IMR-90 (cell line): ENCODE measurements at regions not wholly inside any gene's neighbourhood (a gene's known extent, or its start where the extent isn't known, plus 50 kb on each side); places are given as distances from the start of the nearest gene placed in this dataset.

Source experiments
- ATAC-seq: fragments of 200-7000 bp; cut with Tn5 transposase; 2 replicates; pipeline ENCODE4 v1.9.1; 2020; ENCODE audit warnings: low read depth, mild to moderate bottlenecking, moderate library complexity
- BruUV-seq: library from RNA; stranded (reverse); fragments of 400-500 nt; replicated peaks from 2 replicates; lab custom pipeline; 2021; lab: Mats Ljungman, UMichigan
- CTCF ChIA-PET: fragments of 300-600 bp; formaldehyde crosslinking; extraction: SDS; loops from one replicate; lab custom pipeline; 2021; ENCODE audit warnings: antibody characterized with exemption; lab: Yijun Ruan, JAX
- POLR2A ChIA-PET: fragments of 300-600 bp; sonication (Branson Sonifier 250); formaldehyde crosslinking; loops from one replicate; lab custom pipeline; 2022; ENCODE audit warnings: antibody characterized with exemption; ENCODE audit not compliant: unreplicated experiment; lab: Charles Lee
- DNase-seq: peaks from one replicate; pipeline ENCODE4 v3.0.0; 2013
- H2AFZ ChIP-seq: replicated peaks from 2 replicates; pipeline ENCODE3; 2013; ENCODE audit warnings: low read length, mild to moderate bottlenecking; ENCODE audit not compliant: poor library complexity
- H2AK5ac ChIP-seq: 2 replicates; pipeline ENCODE4 v1.6.1; 2013; ENCODE audit warnings: low read depth, low read length, inconsistent platforms
- H2AK9ac ChIP-seq: replicated peaks from 2 replicates; pipeline ENCODE3; 2013; ENCODE audit warnings: mild to moderate bottlenecking, low read depth, low read length, moderate library complexity; ENCODE audit not compliant: poor library complexity
- H2BK120ac ChIP-seq: 2 replicates; pipeline ENCODE4 v1.6.1; 2013; ENCODE audit warnings: low read depth, low read length, inconsistent platforms
- H2BK15ac ChIP-seq: 3 replicates; pipeline ENCODE4 v1.6.1; 2013; ENCODE audit warnings: low read depth, low read length, inconsistent platforms
- H2BK20ac ChIP-seq: 2 replicates; pipeline ENCODE4 v1.6.1; 2013; ENCODE audit warnings: low read depth, mild to moderate bottlenecking, inconsistent platforms, low read length, moderate library complexity
- H2BK5ac ChIP-seq: 2 replicates; pipeline ENCODE4 v1.6.1; 2013; ENCODE audit warnings: mild to moderate bottlenecking, low read depth, low read length, inconsistent platforms; ENCODE audit not compliant: poor library complexity, severe bottlenecking
- H3K14ac ChIP-seq: replicated peaks from 2 replicates; pipeline ENCODE4 v1.6.1; 2013; ENCODE audit warnings: low read depth, low read length, inconsistent platforms
- H3K18ac ChIP-seq: 2 replicates; pipeline ENCODE4 v1.6.1; 2013; ENCODE audit warnings: low read depth, low read length, control low read depth
- H3K23ac ChIP-seq: 2 replicates; pipeline ENCODE4 v1.6.1; 2013; ENCODE audit warnings: low read depth, low read length, inconsistent platforms
- H3K27ac ChIP-seq: 2 replicates; pipeline ENCODE4 v1.5.1; 2013; ENCODE audit warnings: mild to moderate bottlenecking, control low read depth, low read length; ENCODE audit not compliant: insufficient read depth
- H3K27me3 ChIP-seq: 2 replicates; pipeline ENCODE4 v1.6.1; 2013; ENCODE audit warnings: low read length; ENCODE audit not compliant: control insufficient read depth, insufficient read depth
- H3K36me3 ChIP-seq: 2 replicates; pipeline ENCODE4 v1.6.1; 2013; ENCODE audit warnings: low read length, mixed read lengths; ENCODE audit not compliant: control insufficient read depth, insufficient read depth
- H3K4ac ChIP-seq: 2 replicates; pipeline ENCODE4 v1.6.1; 2013; ENCODE audit warnings: low read depth, low read length, inconsistent platforms
- H3K4me1 ChIP-seq: 2 replicates; pipeline ENCODE4 v1.6.1; 2013; ENCODE audit warnings: low read length, mixed read lengths; ENCODE audit not compliant: control insufficient read depth, insufficient read depth
- H3K4me2 ChIP-seq: 2 replicates; pipeline ENCODE4 v1.6.1; 2013; ENCODE audit warnings: low read depth, mild to moderate bottlenecking, control low read depth, low read length, moderate library complexity
- H3K4me3 ChIP-seq: 2 replicates; pipeline ENCODE4 v1.5.1; 2013; ENCODE audit warnings: low read depth, mild to moderate bottlenecking, control low read depth, low read length, moderate library complexity; ENCODE audit not compliant: insufficient read depth
- H3K56ac ChIP-seq: 2 replicates; pipeline ENCODE4 v1.6.1; 2013; ENCODE audit warnings: low read length, inconsistent platforms; ENCODE audit not compliant: insufficient read depth; ENCODE audit errors: extremely low read depth
- H3K79me1 ChIP-seq, 2 experiments: 2 replicates each; pipeline ENCODE4 v1.6.1; 2013; ENCODE audit warnings: low read length in 2 of 2, inconsistent platforms in 1 of 2, low read depth in 1 of 2
- H3K9ac ChIP-seq: 2 replicates; pipeline ENCODE4 v1.6.1; 2013; ENCODE audit warnings: low read depth, low read length, control low read depth
- H3K9me1 ChIP-seq: 2 replicates; pipeline ENCODE4 v1.6.1; 2013; ENCODE audit warnings: low read length, inconsistent platforms; ENCODE audit not compliant: insufficient read depth
- H3K9me3 ChIP-seq: 2 replicates; pipeline ENCODE4 v1.6.1; 2013; ENCODE audit warnings: low read length; ENCODE audit not compliant: control insufficient read depth, insufficient read depth
- H4K20me1 ChIP-seq: 2 replicates; pipeline ENCODE4 v1.6.1; 2013; ENCODE audit warnings: low read length, inconsistent platforms; ENCODE audit not compliant: insufficient read depth
- H4K5ac ChIP-seq: 2 replicates; pipeline ENCODE4 v1.6.1; 2013; ENCODE audit warnings: mild to moderate bottlenecking, low read depth, low read length, control low read depth
- H4K8ac ChIP-seq, 2 experiments: 2 replicates each; pipeline ENCODE4 v1.6.1; 2013; ENCODE audit warnings: low read depth in 2 of 2, low read length in 2 of 2, control low read depth in 1 of 2, inconsistent platforms in 1 of 2
- H4K91ac ChIP-seq: 2 replicates; pipeline ENCODE4 v1.6.1; 2013; ENCODE audit warnings: low read depth, low read length, inconsistent platforms; ENCODE audit not compliant: insufficient read depth
- CEBPB ChIP-seq: IDR thresholded peaks from 2 replicates; pipeline ENCODE4 v1.6.1; 2012; ENCODE audit warnings: low read depth, low read length, improper control_type of control experiment
- ELK1 ChIP-seq: fragments of 150-350 bp; IDR thresholded peaks from 2 replicates; pipeline ENCODE4 v1.6.1; 2016; ENCODE audit warnings: low read depth, mild to moderate bottlenecking, low read length, moderate library complexity, borderline replicate concordance
- MAFK ChIP-seq: IDR thresholded peaks from 2 replicates; pipeline ENCODE4 v1.6.1; 2012; ENCODE audit warnings: low read depth, low read length, improper control_type of control experiment
- MAZ ChIP-seq: IDR thresholded peaks from 2 replicates; pipeline ENCODE4 v1.6.1; 2012; ENCODE audit warnings: low read depth, mild to moderate bottlenecking, low read length, improper control_type of control experiment, moderate library complexity, borderline replicate concordance
- POLR2A ChIP-seq: IDR thresholded peaks from 2 replicates; pipeline ENCODE4 v1.6.1; 2012; ENCODE audit warnings: mild to moderate bottlenecking, low read depth, low read length
- RAD21 ChIP-seq: IDR thresholded peaks from 2 replicates; pipeline ENCODE4 v1.6.1; 2012; ENCODE audit warnings: low read length, improper control_type of control experiment
- RCOR1 ChIP-seq: IDR thresholded peaks from 2 replicates; pipeline ENCODE4 v1.6.1; 2012; ENCODE audit warnings: mild to moderate bottlenecking, low read length, improper control_type of control experiment; ENCODE audit not compliant: insufficient replicate concordance
- RFX5 ChIP-seq: IDR thresholded peaks from 2 replicates; pipeline ENCODE4 v1.8.0; 2012; ENCODE audit warnings: low read depth, mild to moderate bottlenecking, low read length, moderate library complexity
- WGBS, 2 experiments: methylation state at CpG; one replicate each; pipeline versions ENCODE4 v1.1.5 to v1.1.7; 2013; ENCODE audit warnings: missing lambda C conversion rate in 2 of 2; ENCODE audit not compliant: insufficient read length in 1 of 2; ENCODE audit errors: extremely low coverage in 2 of 2; 5-methylcytosine and 5-hydroxymethylcytosine counted together
- dilution Hi-C: fragments of 300-500 bp; cut with HindIII; formaldehyde crosslinking; loops from one replicate; pipeline ENCODE4 v1.14.3; 2018; ENCODE audit warnings: low sequenced_read_pairs; ENCODE audit not compliant: unreplicated experiment
- in situ Hi-C: fragments of 300-500 bp; cut with MboI; formaldehyde crosslinking; loops from 3 replicates; pipeline ENCODE4 v1.14.3; 2019; ENCODE audit warnings: low sequenced_read_pairs, inconsistent platforms, mixed read lengths
- intact Hi-C: fragments of 100-400 bp; cut with micrococcal nuclease; formaldehyde crosslinking; loops from 2 replicates; pipeline ENCODE4 v1.10.0; 2022
- TF ChIP-seq, protein P1 (sequence below): conservative IDR thresholded peaks from 2 replicates; pipeline ENCODE4 v1.5.1; 2012; ENCODE audit warnings: mild to moderate bottlenecking, low read depth, low read length, improper control_type of control experiment

DNA sequence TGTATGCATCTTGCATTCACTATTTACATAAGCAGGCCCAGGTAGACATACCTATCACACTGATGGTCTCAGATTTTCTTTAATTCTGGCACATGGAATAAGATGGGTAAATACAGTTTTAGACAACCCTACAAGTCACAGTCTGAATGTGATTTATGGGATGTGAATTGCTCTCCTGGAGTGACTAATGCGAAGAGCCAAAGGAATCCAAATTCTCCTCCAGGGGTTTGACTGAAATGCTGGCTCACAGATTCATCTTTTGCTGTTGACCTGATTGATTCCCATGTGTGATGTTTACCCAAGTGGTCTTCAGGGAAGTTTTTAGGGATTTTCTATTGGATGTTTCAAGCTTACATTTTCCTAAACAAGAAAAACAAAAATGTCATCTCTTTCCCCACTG is 277.9 kb upstream of the MON1B start:
- no peaks in the 10 kb centered on the region for H3K9me3 ChIP-seq
- H3K36me3 ChIP-seq, result no peaks in the 10 kb centered on the region
- no peaks in the 10 kb centered on the region for H3K27me3 ChIP-seq
- H3K4ac ChIP-seq, result no peak overlapping the region
- no peak overlapping the region for H4K8ac ChIP-seq
- no peak overlapping the region for H4K5ac ChIP-seq
- DNase-seq, result no peak
- dilution Hi-C loops (no loop called here), in situ Hi-C loops (no loop called here), intact Hi-C loops (no loop called here)
- no peak overlapping the region for H2AK5ac ChIP-seq
- no peak overlapping the region for H3K18ac ChIP-seq
- no peak overlapping the region for H2BK15ac ChIP-seq
- no peak overlapping the region for H2BK5ac ChIP-seq
- no peak overlapping the region for H3K27ac ChIP-seq
- no peak overlapping the region for H2BK120ac ChIP-seq
- no peak overlapping the region for H3K9ac ChIP-seq
- no peaks in the 10 kb centered on the region for H3K4me1 ChIP-seq
- no peaks in the 10 kb centered on the region for H3K79me1 ChIP-seq
- H3K9me1 ChIP-seq, result no peaks in the 10 kb centered on the region
- H2BK20ac ChIP-seq, result no peak overlapping the region
- BruUV-seq, result no TSS peak
- no peak overlapping the region for H4K91ac ChIP-seq
- H2AK9ac ChIP-seq, result no peak overlapping the region
- H3K4me3 ChIP-seq, result no peak overlapping the region
- no peak overlapping the region for H3K56ac ChIP-seq
- no peak overlapping the region for H3K4me2 ChIP-seq
- H2AFZ ChIP-seq, result no peak overlapping the region
- WGBS, 2 experiments, result no CpG with 5 or more reads among the region's 1 CpG
- H4K20me1 ChIP-seq, result no peaks in the 10 kb centered on the region
- no peak for ATAC-seq
- TF ChIP-seq ELK1, result no peak
- TF ChIP-seq POLR2A, result no peak
- TF ChIP-seq, protein P1, sequence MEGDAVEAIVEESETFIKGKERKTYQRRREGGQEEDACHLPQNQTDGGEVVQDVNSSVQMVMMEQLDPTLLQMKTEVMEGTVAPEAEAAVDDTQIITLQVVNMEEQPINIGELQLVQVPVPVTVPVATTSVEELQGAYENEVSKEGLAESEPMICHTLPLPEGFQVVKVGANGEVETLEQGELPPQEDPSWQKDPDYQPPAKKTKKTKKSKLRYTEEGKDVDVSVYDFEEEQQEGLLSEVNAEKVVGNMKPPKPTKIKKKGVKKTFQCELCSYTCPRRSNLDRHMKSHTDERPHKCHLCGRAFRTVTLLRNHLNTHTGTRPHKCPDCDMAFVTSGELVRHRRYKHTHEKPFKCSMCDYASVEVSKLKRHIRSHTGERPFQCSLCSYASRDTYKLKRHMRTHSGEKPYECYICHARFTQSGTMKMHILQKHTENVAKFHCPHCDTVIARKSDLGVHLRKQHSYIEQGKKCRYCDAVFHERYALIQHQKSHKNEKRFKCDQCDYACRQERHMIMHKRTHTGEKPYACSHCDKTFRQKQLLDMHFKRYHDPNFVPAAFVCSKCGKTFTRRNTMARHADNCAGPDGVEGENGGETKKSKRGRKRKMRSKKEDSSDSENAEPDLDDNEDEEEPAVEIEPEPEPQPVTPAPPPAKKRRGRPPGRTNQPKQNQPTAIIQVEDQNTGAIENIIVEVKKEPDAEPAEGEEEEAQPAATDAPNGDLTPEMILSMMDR, result no peak
- no peak for TF ChIP-seq MAFK
- no peak for TF ChIP-seq RCOR1
- no peak for TF ChIP-seq CEBPB
- no peak for TF ChIP-seq RAD21
- TF ChIP-seq MAZ, result no peak
- TF ChIP-seq RFX5, result no peak
- no peak overlapping the region for H3K23ac ChIP-seq
- ChIA-PET CTCF (no interaction called here), POLR2A (no interaction called here)
- no peak overlapping the region for H3K14ac ChIP-seq
